ENCODE measurements at regions not wholly inside any gene's neighbourhood (a gene's known extent, or its start where the extent isn't known, plus 50 kb on each side); places are given as distances from the start of the nearest gene placed in this dataset.

DNA sequence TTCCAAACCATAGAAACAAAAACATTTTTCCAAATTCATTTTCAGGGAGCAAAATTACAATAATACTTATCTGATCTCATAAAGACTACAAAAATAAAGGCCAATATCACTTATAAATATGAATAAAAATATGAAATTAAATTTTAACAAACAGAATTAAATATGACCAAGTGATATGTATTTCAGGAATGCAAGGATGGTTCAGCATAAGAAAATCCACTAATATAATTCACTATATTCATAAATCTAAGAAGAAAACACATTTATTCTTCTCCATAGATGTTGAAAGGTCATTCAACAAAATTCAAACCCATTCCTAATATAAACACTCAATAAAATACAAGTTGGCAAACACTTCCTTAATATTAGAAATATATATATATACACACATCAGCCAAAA is 115.2 kb upstream of the TMEM168 start (continued):
- TF ChIP-seq RBBP5 (IDR thresholded peaks at IDR 0.05; ENCODE audit: borderline replicate concordance, low read depth, low read length) (no peak), SP1 (IDR thresholded peaks at IDR 0.05; ENCODE audit: low read depth, low read length) (no peak), RXRA (IDR thresholded peaks at IDR 0.05; ENCODE audit: insufficient read depth, low read depth, low read length) (no peak), RFX5 (IDR thresholded peaks at IDR 0.05; ENCODE audit: borderline replicate concordance, low read depth, low read length) (no peak), KDM1A (IDR thresholded peaks at IDR 0.05; ENCODE audit: borderline replicate concordance, low read length) (no peak), TBP (IDR thresholded peaks at IDR 0.05; ENCODE audit: low read depth, low read length) (no peak), BACH1 (IDR thresholded peaks at IDR 0.05; ENCODE audit: low read length) (no peak), SIX5 (IDR thresholded peaks at IDR 0.05; ENCODE audit: low read depth, low read length) (no peak), ASH2L (IDR thresholded peaks at IDR 0.05; ENCODE audit: low read length) (no peak), SIN3A (conservative IDR thresholded peaks at IDR 0.05 in 1 of 2, IDR thresholded peaks at IDR 0.05 in 1 of 2; ENCODE audit: low read depth in 1 of 2, low read length in 2 of 2) (no peak), RAD21 (IDR thresholded peaks at IDR 0.05 in 1 of 2, conservative IDR thresholded peaks at IDR 0.05 in 1 of 2; ENCODE audit: low read depth in 2 of 2, low read length in 2 of 2) (no peak), PHF8 (conservative IDR thresholded peaks at IDR 0.05; ENCODE audit: low read depth, low read length) (no peak), HDAC6 (IDR thresholded peaks at IDR 0.05; ENCODE audit: low read depth, low read length) (no peak), SP4 (IDR thresholded peaks at IDR 0.05; ENCODE audit: low read length) (no peak), NANOG (IDR thresholded peaks at IDR 0.05; ENCODE audit: insufficient read depth, low read depth, low read length, poor library complexity, severe bottlenecking) (no peak), MAFK (IDR thresholded peaks at IDR 0.05; ENCODE audit: low read depth, low read length) (no peak)
